ENCODE measurements at regions not wholly inside any gene's neighbourhood (a gene's known extent, or its start where the extent isn't known, plus 50 kb on each side); places are given as distances from the start of the nearest gene placed in this dataset.
"Not testable (repeated sequence)": the region's sequence is repeated elsewhere in the genome, so short reads cannot be mapped to it uniquely, and the experiment has no call there.

DNA sequence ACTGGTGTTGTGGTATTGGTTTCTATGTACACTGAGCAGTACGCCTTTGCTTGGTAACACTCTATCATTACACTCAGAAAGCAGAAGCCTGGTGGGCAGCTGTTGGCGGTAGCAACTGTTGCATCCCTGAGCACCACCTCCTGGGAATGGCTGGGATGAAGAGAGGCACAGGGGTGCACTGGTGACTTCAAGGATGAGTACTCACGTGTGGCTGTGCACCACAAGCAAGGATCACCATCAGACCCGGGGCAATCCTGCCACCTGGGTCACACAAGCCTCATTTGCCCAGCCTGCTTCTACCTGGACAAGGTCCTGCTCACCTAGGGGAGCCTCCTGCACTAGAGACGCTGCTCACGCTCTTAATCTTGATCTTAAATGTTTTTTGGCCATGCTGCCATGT lies 336.4 kb downstream of the SI start:
- DNase-seq: no peak

DNA sequence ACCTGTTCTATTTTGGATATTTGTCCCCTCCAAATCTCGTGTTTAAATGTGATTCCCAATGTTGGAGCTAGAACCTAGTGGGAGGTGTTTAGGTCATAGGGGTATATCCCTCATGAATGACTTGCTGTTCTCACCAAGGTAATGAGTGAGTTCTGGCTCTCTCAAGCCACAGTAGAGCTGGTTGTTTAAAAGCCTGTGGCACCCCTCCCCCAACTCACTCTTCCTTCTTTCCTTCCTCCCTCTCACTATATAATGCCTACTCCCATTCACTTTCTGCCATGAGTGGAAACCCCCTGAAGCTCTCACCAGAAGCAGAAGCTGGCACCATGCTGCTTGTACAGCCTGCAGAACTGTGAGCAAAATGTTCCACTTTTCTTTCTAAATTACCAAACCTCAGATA lies 341.1 kb downstream of the SI start:
- no peak for DNase-seq

DNA sequence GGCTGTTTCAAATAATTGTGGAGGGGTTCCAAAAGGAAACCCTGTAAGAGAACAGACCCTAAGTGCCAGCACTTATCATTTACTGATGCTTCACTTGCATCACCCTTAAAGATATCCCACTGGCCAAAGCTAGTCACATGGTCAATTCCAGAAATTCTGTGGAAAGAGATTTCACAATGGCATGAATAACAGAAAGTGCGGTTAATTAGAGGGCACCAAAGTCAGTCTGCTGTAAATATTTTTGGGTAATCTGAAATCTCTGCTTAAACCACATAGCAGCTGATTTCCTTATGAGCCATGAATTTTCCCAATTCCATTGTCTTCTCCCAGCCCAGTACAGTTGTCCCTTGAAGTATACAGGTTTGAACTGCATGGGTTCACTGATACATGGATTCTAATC lies 346.1 kb downstream of the SI start:
- DNase-seq: no peak

DNA sequence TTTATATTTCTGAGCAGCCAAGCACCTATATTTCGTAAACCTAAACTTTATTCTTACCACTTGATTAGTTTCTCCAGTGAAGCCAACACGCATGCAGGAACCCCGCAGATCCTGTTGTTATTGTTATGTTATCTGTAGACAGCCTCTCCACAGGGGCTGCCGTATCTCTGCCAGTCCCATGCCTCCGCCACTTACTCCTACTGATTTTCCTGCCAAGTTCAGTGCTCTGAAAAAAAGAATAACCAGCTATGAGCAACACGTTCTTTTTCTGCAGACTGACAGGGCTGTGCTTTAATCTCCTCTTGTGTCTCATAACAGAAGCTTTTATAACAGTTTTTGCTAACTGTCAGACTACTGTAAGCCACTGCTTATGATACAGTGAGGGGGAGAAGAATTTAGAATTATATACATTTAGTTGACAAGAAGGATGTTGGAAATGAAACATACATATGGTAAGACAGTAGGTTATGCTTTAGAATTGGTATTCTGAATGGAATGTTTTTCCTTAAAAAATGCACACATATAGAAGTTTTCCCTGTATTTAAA lies 347.4 kb downstream of the SI start:
- DNase-seq: no peak

DNA sequence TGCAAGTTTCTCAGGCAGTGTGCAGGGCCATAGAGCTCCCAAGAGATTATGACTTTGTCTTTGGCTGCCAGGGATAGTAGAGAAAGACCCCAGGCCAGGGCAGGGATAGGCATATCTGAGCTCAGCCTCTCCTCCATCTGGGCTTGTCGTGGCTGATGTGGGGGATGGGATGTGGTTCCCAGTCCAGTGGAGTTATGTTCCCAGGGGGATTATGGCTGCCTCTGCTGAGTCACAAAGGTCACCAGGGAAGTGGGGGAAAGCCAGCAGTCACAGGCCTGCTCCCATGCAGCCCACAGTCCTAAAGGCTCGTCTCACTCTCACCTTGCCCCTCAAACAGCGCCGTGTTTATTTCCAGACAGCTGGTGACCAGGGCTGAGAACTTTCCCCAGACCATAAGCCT lies 354.9 kb downstream of the SI start:
- DNase-seq: no peak

DNA sequence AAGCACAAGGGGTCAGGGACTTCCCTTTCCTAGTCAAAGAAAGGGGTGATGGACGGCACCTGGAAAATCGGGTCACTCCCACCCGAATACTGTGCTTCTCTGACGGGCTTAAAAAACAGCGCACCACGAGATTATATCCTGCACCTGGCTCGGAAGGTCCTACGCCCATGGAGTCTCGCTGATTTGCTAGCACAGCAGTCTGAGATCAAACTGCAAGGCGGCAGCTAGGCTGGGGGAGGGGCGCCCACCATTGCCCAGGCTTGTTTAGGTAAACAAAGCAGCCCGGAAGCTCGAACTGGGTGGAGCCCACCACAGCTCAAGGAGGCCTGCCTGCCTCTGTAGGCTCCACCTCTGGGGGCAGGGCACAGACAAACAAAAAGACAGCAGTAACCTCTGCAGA lies 375.5 kb downstream of the SI start:
- DNase-seq: not testable (repeated sequence)

DNA sequence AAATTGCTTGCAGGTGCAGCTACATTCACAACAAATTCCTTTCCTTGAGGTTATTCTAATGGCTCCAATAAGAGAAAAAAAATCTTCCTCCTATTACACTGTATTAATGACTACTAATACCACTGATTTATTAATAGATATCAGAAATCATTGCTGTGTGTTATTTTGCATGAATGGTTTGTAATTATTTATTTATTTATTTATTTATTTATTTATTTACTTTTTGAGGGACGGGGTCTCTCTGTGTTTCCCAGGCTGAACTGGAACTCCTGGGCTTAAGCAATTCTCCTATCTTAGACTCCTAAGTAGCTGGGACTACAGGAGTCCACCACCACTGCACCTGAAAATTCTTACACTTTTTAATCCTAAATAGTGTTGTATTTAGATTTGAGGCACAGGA lies 390.4 kb downstream of the SI start:
- DNase-seq: no peak

DNA sequence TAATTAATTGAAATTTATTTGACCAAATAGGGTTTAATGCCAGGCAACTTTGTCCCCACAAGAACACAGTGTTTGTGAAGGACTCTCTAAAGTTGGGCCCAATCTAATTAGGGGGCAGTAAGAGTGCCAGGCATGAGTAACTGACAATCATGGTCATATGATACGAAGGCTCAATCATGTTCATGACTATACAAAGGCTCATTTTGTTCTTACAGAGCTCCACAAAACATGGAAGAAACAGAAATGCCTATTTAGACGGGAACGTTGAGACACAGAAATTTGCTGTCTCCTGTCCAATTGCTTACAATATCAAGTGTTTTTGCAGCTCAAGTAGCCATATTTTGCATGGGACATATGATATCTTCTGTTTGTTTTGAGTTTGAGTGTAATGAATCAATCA lies 391.1 kb downstream of the SI start:
- DNase-seq: no peak

DNA sequence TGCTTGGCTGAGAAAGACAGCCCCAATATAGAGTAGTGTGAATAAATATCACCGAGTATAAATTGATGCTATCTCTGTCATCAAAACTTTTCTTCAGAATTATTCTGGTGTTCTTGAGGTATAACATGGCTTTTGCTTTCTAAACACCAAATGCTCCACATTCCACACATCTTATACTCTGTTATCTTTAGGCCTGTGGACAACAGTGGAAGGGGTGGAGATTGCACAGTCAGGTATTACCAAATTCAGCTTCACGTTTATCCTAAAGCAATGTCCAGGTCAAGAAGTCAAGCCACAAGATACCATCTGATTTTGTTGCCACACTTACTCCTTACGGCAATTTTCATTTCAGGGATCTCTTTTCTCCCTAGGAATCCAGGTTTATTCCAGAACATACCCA lies 394.8 kb downstream of the SI start:
- no peak for DNase-seq

DNA sequence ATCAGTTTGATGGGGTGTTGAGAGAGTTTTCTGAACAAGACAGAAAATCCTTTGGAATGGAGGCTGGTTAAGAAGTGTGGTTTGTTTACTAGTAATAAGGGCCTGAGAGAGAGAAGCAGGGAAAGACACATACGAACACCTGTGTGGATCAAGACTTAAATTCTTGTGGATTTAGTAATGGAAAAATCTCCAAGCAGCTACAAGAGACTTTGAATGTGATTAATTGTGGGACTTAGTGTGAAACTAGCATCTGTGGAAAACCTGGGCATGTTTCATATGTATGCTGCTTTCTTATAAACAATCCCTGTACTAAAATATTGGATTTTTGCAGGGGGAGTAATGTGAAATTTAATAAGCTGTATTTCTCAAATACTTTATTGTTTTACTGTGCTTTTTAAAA lies 399.1 kb downstream of the SI start:
- no peak for DNase-seq

DNA sequence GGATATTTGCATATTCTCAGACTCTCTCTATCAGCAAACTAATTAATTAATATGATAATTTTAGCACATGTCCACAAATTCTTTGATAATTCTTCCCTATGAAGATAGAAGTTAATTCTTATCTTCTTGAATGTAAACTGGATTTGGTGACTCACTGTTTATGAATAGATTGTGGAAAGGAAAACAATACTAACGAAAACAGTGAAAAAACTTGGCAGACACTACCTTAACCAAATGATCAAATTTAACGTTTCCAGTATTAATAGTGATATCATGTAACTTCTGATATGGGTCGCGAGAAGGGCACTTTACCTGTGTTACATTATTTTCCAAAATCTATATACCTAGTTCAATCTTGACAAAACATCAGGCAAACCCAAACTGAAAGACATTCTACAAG lies 401.0 kb downstream of the SI start:
- DNase-seq: no peak

DNA sequence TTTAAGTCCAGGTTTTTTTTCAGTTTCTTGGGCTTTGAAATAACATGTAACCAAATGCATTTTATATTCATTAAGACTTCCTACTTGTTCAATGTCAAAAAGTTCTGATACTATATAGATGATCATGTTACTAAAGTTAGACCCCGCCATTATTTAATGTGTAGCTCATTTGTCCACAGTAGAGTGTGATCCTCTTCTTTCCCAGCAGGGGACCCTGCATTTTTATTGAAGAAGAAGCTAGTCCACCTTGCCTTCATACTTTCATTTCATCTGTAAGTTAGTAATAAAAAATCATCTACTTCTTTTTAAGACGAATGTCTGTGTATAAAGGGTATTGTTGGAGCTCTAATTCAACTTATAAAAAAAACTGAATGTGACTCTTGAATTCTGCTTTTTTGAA lies 404.6 kb downstream of the SI start:
- DNase-seq: no peak

DNA sequence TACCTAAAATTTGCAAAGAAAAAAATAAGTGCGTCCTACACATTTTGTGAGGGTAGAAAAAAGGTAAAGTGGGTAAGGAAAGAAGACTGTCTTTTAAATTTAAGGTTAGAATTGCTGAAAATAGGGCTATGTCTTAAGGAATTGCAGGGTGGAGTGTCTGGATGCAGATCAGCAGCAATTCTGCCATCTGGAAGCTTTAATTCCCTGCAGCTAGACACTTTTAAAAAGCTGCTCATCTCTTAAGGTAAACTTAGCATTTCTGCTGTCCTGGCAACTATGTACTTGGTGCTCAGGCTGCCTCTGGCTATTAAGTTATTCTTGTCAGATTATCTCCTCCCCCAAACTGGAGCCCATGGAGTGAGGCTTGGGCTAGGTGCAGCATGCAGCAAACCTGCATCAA lies 420.2 kb downstream of the SI start:
- no peak for DNase-seq

DNA sequence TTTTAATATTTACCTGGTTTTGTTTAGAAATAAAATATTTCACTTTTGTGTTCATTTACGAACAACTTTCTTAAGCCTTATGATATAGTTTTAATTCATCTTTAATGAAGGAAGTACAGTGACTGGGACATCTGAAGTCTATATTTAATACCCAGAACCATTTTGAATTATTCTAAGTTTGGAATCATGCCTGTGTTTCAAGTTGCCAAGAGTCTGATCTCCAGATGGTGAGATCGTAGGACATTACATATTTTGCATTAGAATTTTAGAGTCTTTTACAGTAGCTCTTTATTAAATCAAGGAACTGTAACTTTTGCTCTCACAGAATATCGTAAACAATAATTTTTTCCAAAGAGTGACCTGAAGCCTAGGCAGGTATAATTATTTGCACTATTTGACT lies 420.7 kb downstream of the SI start:
- no peak for DNase-seq

DNA sequence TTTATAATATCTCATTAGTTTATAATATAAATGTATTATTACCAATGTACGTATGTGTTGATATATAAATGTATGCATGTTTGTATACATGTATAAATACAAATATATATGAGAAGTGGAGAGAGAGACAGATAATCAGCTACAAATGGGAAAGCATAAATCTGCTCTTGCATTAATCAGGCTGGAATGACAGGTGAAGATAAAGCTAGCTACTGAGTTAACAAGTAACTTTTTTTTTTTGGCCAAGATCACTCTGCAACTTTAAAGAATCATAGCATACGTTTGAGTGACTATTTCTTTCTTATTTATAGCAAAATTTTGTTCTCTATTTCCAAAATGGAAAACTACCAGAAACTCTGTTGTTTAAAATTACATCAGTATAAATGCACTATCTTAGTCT lies 422.8 kb downstream of the SI start:
- no peak for DNase-seq

DNA sequence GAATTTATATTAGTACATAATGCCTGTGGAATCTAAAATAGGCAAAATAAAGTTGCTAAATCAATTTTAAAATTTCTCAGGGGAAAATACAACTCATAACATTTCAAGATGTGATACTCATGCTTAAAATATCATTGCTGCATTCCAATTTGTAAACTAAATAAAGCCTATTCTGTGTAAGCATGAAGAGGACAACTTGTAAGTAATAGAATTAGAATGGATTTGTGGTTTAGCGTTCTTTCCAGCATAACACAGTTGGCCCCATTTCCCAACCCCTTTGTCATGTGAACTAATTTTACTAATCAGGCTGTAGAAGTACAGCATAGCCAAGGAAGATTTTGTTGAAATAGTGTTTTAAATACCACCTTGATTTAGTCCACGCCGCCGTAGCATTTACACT lies 437.2 kb downstream of the SI start:
- DNase-seq: no peak

DNA sequence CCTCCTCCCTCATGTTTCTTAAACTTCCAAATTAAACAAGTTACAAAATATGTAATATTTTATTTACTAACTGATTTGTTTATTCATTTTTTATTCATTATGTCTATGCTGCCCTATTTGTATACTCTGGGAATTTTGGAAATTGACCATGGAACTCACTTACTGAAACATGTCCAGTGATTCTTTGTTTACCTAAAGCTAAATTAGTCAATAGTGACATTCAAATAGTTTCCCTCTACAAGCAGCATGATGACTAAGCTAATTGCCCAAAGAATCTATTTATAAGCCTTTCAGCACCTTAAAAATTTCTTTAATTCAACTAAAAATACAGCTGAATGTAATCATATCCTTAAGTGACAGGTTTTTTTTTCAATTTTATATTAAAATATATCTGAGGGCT lies 437.7 kb downstream of the SI start:
- DNase-seq: no peak

DNA sequence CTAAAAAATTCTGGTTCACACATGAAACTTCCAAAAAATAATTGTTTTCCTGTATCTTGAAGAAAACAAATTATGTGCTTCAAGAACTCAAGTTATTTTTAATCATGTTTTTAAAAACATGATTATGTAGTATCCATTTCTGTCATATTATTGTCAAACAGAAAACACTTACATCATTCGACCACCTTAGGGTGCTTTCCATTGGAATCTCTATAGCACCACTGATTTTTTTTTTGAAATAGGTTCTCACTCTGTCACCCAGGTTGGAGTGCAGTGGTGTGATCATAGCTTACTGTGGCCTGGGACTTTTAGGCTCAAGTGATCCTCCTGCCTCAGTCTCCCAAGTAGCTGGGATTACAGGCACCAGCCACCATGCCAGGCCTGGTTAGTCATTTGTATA lies 457.3 kb downstream of the SI start:
- no peak for DNase-seq

DNA sequence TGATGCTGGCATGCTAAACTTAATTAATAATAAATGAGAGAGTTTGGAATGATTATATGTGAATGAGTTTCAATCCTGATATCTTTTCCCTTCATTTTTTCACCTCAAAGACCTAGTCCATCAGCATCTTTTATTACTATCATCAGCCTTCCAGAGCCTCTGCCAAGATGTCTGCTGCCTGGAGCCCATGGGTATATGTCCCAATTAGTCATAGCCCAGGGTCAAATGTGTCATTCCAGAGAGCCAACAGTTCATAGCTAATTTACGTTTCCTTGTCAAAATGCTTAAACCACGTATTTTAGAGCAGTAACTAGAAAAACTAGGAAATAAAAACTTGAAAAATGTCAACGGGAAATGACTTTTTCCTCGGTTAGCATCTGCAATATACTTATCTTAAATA lies 457.9 kb downstream of the SI start:
- no peak for DNase-seq

DNA sequence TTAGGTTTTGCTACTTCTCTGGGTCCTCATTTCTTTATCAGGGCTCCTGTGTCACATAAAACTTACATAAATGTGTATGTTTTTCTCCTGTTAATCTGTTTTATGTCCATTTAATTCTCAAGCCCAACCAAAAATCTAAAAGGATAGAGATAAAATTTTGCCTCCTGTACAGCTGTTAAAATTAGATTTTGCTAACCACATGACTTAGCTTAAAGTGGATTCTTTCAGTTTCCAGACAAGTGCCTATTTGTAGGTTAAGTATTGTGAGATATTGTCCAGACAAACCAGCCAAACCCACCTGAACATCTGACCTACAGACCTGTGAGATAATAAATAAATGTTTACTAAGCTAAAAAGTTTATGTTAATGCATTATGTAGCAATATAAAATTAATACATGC lies 465.5 kb downstream of the SI start:
- DNase-seq: no peak

DNA sequence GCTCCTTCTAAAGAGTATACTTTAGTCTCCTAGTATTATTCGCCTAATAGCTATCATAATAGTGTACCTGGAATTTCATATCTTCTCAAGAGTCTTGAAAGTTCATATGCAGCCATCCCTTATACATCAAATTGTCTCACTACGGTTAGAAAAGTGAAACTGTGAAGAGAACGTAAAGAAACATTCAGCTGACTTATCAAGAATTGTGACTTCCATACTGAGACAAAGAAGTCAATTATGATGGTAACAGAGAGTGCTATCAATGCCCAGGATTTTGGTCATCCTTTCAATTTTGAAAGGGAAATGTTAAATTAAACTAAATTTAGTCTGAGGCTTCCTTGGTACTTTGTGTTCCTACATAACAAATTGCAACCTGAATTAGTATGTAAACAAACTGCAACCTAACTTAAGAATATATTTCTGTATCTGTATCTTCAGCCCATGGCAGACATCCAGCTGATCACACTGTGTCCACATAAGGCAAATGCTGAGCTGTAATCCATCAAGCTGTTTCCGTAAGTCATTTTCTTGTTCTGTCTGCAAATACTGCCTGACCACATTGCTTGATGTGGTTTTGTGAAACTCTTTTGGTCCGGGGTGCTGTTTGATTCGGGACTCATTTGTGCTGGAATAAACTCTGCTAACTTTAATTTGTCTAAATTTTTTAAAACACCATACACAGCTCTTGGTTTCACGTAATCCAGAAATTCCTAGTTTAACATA lies 469.6 kb downstream of the SI start:
- no peak for DNase-seq

DNA sequence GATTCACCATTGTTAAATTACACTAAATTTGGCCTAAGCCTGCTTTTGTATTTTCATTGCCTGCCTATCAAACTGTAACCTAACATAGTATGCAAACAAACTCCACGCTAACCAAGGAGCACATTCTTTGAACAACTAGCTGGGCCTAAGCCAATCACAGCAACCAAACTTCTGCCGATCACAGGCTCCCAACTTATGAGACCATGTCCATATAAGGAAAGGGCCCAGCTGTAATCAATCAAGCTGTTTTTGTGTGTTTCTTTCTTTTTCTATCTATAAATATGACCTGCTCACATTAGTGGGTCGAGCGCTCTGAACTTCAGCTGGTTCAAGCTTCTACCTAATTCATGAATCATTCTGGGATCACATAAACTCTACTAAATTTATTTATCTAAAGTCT lies 473.6 kb downstream of the SI start:
- no peak for DNase-seq

DNA sequence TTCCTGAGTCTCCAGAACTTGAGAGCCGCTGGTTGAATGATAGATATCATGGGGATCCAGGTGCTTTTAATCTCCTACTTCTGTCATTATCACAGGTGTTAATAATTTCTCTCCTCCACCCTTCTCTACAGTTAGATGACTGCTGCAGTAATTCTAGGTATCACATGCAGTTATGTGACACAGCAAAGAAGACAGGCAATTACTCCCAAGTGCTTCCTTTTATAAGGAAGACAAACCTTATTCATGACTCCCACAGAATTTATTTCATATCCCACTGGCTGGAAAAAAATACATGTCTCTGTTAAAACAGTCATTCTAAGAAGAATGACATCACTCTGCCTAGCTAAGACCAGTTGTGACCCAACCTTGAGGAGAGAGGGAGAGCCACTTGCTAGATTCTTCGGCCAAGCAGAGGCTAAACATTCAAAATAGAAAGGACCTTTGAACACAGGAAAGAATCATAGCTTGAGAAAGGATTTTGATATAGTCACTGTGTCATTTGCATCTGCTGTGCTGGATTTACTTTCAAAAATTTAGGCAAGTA lies 500.6 kb downstream of the SI start:
- DNase-seq: no peak

DNA sequence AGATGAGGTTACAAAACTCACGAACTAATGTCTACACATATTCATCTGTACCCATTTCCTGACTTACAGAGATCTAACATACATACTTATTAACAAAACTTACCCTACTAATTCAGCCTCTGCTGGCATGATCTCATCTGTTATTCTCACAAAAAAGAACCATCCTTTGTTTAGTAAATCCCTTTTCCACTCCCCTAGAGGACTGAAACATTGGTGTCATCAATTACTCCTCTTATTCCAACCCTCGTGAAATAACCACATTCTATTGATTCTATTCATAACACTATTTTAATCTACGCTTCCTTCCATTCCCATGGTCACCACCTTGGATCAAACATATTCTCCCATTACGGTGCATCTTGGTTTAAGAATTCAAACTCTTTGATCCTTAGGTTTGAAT lies 505.9 kb downstream of the SI start:
- no peak for DNase-seq

DNA sequence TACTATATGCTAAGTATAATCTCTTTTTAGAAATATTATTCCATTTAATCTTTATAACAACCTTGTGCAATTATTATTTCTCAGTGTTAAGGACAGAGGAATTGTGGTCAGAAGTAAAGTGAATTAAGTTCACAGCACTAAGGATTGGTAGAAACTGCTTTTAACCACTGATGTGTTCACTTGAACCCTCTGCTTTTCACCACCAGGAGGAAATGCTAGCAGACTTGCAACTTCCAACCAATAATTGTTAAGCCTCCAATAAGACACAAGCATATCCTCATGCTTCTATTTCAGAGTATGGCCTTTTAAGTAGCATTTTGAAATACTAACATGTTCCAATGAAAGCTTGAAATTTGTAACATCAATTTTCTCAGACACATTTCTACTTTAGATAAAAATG lies 527.4 kb downstream of the SI start:
- DNase-seq: no peak

Data from right hindlimb (tissue), 1 donor.